Activated CD4-positive, alpha-beta T cell treated with anti-CD3 and anti-CD28 coated beads for 1 hour (primary cell): ENCODE measurements at regions not wholly inside any gene's neighbourhood (a gene's known extent, or its start where the extent isn't known, plus 50 kb on each side); places are given as distances from the start of the nearest gene placed in this dataset.

Experiments used
- DNase-seq: peaks from one replicate; pipeline ENCODE4 v3.0.0-alpha.2; 2020

DNA sequence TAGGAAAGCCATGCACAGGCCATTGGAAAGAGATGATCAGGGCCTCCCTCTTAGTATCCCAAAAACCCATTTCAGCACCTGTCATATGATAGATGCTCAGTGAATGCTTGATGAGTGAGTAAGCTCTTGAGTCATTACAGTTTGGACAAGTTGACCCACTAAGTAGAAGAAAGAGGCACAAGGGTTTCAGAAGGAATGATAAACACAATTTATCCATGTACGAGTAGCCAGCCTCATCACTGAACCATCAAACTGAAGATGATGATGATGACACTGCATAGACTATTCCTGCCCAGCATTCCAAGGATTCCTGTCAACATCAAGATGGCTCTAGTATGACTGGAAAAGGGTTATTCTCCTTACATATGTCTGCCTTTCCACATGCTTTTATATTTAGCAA is 596.0 kb downstream of the BCL11A start:
- DNase-seq: no peak

GRCh38 chr2:59956981-59957380 is 596.5 kb downstream of the BCL11A start:
- DNase-seq: no peak

DNA sequence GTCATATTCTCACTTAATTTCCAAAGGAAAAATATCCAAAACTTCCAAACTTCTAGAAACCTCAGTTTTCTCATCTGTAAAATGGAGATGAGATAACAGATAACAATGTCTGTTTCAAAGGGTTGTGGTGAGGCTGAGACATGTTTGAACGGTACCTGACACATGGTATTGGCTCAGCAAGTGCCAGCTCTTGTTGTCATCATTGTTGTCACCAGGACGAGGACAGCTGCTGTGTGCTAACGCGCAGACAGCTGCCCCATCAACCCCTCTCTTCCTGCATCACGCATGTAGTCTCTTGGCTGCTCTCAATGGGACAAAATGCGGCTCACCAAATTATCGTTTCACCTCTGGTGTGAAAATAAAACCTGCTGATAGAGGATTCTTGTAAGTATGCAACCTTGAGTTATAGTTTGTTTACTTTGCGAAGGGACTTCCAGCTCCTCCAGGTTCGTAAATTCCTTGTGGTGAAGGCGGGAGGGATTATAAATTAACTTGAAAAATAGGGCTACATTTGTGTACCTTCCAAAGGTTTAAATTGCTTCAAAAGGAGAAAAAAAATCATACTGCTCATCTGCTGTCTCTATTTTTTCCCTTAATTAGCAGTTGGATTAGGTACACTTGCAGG is 605.4 kb downstream of the BCL11A start:
- no peak for DNase-seq

DNA sequence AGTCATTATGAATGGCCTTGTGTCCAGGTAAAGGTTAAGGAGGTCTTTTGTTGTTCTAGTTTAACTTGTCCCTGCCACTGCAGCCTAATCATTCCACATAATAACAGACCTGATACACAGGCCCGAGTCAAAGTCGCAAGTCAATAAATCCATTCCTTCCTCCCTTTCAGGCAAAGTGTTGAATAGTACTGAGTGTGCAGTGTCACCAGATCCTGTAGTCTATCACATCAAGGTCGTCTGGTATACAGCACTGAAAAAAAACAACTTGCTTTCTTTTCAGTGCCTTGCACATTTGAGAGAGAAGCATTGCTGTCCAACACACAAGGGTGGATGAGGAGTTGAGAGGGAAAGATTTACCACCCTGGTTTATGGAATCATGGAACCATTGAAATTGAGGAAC is 606.2 kb downstream of the BCL11A start:
- DNase-seq: no peak

GRCh38 chr2:59939236-59939635 is 614.2 kb downstream of the BCL11A start:
- no peak for DNase-seq

- DNase-seq: no peak
Measured at GRCh38 chr2:59938181-59938580, 615.3 kb downstream of the BCL11A start.

- DNase-seq: no peak
Measured at GRCh38 chr2:59936048-59936447, 617.4 kb downstream of the BCL11A start.

DNA sequence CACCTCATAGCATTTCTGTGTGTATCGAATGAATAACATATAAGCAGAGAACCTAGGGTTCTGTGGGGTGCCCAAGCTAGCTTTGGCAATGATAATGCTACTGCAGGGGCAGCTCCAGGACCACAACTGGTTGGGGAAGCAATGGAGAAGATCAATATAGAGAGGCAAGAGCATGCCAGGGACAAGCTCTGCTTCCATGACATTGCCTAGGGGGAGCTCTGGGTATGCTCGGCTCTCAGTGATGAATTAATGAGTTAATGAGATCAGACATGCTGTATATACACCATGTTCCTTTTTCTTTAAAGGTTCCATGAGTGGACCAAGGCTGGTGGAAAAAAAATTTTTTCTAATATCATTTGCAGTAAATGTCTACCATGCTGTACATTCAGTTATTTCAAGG is 618.4 kb downstream of the BCL11A start:
- no peak for DNase-seq

DNA sequence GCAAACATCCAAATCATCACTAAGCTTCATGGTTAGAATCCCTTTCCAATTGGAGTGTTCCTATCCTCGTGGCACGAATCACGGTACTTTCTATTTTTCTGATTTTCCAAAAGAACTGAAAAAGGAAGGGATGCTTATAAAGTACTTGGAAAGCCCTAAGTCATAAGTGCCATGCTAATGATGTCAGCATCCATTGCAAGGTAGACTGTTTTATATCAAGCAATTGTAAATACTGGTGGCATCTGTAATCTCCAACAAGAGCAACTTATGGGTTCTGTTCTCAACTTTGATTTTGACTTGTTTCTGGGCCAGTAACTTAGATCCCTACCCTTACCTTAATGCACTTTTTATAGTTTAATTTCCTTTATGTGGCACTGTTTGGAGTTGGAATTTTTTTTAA is 619.5 kb downstream of the BCL11A start:
- DNase-seq: no peak

DNA sequence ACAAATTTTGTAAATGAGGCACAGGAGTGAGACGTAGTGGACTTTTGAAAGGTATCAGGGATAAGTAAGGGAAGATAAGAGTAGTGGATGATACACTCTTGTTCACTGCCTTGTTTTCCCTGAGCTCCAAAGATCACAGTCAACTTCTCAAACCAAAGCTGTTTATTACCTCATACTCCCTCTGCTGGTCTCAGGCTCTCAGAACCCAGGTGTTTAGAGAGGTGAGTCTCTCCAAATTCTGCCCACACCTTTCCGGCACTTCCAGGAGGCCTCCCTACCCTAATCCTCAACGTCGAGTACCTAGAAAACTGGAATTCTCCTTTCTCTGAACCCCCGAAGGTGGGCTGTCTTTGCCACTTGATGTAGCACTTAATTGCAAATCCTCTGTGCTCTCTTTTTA is 621.1 kb downstream of the BCL11A start:
- DNase-seq: no peak

- DNase-seq: no peak
Measured at GRCh38 chr2:59930430-59930829, 623.0 kb downstream of the BCL11A start.

- DNase-seq: no peak
Measured at GRCh38 chr2:59926731-59927130, 626.7 kb downstream of the BCL11A start.

DNA sequence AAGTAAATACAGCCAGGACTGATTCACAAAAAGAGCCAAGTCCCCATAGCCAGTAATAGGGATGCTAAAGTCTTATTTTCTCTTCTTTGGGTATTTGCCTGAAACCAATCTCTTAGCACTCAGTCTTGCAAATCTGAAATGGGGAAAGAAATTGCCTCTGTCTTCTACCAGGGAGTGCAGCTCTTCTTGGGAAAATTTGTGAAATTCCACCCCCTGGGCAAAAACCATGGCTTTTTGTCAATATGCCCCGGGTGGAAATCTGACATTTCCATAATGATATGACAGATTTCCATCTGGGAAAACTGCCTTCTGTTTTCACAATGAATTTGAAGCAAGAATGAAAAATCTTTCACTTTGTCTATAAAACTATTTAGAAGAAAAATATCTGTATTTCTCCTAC is 628.1 kb downstream of the BCL11A start:
- DNase-seq: no peak

- no peak for DNase-seq
Measured at GRCh38 chr2:59924346-59924745, 629.1 kb downstream of the BCL11A start.

DNA sequence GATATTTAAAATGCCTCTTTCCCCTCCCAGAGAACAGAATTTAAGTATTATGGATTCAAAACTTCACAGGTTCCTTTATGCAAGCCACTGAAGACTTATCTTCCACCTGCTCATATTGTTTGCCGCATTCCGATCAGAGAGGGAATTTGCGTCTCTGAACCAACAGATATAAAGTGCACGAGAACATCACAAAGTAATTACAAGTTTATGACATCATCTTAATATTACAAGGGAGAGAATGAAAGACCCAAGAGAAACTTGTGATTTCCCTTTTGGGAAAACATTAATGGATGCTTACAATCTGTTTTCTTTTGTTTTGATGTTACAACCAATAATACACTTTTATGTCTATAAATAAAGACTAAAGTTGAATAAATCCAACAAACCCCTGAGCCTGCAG is 631.0 kb downstream of the BCL11A start:
- no peak for DNase-seq

DNA sequence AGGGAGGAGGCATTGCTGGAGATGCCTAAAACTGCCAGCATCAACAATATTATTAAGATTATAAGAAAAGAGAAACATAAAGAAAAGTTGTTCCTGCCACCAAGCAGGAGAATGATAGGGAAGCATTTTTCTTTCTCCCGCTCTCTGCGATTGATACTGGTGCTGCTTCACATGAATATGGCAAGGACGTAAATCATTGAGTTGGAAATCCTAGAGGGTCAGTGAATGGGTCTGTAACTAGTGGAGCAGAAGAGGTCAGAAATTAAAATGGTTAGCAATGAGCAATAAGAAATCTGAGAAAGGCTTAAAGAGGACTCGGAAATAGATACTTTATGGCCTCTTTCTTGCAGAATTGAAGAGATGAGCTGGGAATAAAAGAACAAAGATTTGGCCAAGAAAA is 631.7 kb downstream of the BCL11A start:
- no peak for DNase-seq

- no peak for DNase-seq
Measured at GRCh38 chr2:59920961-59921360, 632.5 kb downstream of the BCL11A start.

GRCh38 chr2:59920307-59920706 is 633.1 kb downstream of the BCL11A start:
- no peak for DNase-seq

GRCh38 chr2:59919579-59919978 is 633.9 kb downstream of the BCL11A start:
- no peak for DNase-seq

- no peak for DNase-seq
Measured at GRCh38 chr2:59912042-59912441, 641.4 kb downstream of the BCL11A start.

GRCh38 chr2:59910166-59910565 is 643.3 kb downstream of the BCL11A start:
- DNase-seq: no peak

GRCh38 chr2:59909147-59909546 is 644.3 kb downstream of the BCL11A start:
- DNase-seq: no peak

DNA sequence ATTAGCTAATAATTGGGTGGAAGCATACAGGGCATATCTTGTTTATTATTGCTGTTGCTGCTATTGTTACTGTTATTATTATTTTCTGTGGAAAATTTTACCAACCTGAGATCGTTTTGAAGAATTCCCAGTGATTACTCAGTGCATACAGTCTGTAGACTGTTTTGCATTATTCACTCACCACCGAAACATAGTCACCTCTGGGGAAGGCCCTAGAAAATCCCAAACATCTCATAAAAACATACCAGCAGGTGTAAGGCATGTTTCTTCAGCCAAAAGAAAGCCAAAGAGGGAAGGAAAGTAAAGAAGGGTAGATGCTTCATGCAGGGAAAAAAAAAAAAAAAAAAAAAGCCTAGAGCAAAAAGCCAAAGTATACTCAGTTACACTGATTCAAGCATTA is 647.7 kb downstream of the BCL11A start:
- DNase-seq: no peak

DNA sequence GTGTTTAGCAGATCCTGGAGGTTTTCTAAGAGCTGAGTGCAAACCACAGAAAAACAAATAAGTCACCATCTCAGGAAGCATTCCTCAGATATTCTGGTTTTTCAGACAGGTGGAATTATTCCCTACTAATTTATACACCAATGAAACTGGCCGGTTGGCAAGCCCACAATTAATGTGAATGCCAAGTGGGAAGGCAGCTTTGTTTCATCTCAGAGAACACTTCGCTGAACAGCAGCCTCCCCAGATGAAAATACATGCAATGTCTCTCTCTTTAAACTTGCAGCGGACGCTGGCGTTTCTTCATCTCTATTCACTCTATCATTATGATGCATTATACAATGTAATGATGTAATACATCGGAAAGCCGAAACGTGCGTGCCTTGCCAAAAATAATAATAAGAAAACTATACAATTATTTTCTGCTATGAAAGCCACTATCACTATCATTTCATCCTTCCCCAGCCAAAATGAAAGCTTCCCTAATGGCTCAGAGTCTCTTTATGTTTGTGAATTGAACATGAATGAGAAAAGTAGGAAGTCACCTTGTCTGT is 649.4 kb downstream of the BCL11A start:
- no peak for DNase-seq

- no peak for DNase-seq
Measured at GRCh38 chr2:59900728-59901452, 652.6 kb downstream of the BCL11A start.
